Activated CD8-positive, alpha-beta memory T cell treated with anti-CD3 and anti-CD28 coated beads, Interleukin-2, amount 50 U/mL, for 48 hours (primary cell): ENCODE measurements at regions not wholly inside any gene's neighbourhood (a gene's known extent, or its start where the extent isn't known, plus 50 kb on each side); places are given as distances from the start of the nearest gene placed in this dataset.
"Not testable (repeated sequence)": the region's sequence is repeated elsewhere in the genome, so short reads cannot be mapped to it uniquely, and the experiment has no call there.

Experiments used
- DNase-seq: peaks from one replicate; pipeline ENCODE4 v3.0.0-alpha.2; 2020

- no peak for DNase-seq
These were observed 455.4 kb upstream of the FAR2 start for GRCh38 chr12:28693565-28694219.

DNA sequence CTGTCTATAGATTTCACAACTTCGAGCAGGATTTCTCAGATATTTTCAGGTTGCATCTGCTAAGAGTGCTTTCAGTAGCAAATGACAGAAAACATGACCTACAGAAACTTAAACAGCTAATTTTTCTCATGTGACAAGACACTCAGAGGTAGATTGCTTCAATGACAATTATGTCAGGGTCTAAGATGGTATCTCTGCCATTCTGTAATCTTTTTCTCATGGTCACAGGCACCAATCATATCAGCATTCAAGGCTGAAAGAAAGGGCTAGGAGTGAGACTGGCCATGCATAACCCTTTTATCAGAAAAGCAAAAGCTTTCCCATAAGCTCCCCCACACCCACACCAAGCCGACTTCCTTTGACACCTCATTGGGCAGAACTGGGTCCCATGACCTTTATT is 450.5 kb upstream of the FAR2 start:
- DNase-seq: no peak

GRCh38 chr12:28699029-28699428 is 450.0 kb upstream of the FAR2 start:
- DNase-seq: no peak

DNA sequence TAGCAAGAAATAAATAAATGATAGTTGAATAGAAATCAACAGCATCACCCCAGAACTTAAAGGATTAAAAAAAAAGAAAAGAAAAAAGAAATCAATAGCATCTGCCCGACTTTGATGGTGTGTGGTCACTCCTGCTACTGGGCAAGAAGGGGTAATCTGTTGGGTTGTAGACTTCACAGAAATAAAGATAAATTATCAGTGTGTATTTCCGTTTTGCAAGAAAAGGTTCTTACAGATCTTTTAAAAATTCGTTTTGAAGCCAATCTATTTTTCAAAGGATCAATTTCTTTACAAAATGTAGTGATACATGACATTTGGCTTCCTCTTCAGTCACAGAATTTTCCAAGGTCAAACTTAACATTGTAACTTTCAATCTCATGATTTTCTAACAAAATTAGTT is 448.9 kb upstream of the FAR2 start:
- no peak for DNase-seq

DNA sequence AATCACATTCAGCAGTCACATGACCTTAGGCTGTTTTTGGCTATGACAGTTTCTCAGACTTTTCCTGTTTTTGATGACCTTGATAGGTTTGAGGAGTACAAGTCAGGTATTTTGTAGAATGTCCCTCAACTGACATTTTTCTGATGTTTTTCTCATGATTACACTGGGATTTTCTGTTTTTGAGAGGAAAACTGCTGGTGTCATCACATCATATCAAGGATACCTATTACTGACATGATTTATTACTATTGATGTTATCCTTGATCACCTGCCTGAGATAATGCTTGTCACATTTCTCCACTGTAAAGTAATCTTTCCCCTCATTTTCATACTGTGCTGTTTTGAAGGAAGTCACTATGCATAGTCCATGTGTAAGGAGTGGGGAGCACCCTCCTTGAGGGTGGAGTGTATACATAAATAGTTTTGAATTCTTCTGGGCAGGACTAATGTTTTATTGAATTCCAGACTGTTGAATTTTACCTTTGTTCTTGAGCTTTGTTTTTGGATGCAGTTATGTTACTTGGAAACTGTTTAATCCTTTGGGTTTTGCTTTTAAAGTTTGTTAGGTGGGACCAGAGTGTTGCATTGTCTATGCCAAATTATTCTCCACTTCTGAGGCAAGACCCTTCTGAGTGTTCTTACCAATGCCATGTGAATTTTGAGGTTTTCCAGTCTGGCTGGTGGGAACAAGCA is 444.5 kb upstream of the FAR2 start:
- no peak for DNase-seq

- no peak for DNase-seq
These were observed 440.1 kb upstream of the FAR2 start for GRCh38 chr12:28708918-28709371.

GRCh38 chr12:28709986-28710685 is 438.9 kb upstream of the FAR2 start:
- DNase-seq: no peak

GRCh38 chr12:28710882-28711281 is 438.2 kb upstream of the FAR2 start:
- no peak for DNase-seq

GRCh38 chr12:28711421-28711820 is 437.7 kb upstream of the FAR2 start:
- DNase-seq: no peak

GRCh38 chr12:28742791-28743190 is 406.3 kb upstream of the FAR2 start:
- no peak for DNase-seq

DNA sequence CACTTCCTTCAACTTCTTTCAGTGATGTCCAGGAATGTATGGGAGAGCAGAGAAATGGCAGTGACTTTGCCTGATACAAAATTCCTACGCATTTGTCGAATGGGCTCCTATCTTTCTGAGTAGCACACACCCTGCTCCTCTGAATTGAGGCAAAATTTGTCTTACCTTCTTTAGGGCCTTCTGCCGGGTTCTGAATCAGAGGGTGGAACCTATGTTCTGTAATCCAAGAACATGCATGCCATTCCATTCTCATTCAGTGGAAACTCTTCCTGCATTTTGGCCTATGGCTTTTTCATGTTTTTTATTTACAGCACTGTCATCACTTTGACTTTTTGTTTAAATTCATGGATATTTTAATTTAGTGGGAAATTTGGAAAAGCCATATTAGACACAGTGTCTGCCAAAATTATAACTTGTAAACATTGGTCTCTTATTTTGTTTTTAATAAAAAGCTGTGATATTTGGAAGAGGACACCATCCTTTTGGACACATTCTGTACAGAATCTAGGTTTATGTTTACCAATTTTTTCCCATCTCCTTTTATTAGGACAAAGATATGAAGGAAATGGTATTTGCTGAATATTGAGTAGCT is 402.2 kb upstream of the FAR2 start:
- no peak for DNase-seq

- no peak for DNase-seq
These were observed 398.0 kb upstream of the FAR2 start for GRCh38 chr12:28750946-28751685.

DNA sequence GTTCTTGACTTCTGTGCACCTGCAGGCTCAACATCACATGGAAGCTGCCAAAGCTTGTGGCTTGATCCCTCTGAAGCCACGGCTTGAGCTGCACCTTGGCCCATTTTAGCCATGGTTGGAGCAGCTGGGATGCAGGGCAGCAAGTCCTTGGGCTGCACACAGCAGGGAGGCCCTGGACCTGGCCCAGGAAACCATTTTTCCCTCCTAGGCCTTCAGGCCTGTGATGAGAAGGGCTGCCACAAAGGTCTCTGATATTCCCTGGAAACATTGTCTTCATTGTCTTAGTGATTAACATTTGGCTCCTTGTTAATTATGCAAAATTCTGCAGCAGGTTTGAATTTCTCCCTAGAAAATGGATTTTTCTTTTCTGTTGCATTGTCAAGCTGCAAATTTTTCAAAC is 394.1 kb upstream of the FAR2 start:
- DNase-seq: no peak

- no peak for DNase-seq
These were observed 389.7 kb upstream of the FAR2 start for GRCh38 chr12:28759333-28759732.

GRCh38 chr12:28760040-28760903 is 388.8 kb upstream of the FAR2 start:
- DNase-seq: not testable (repeated sequence)

DNA sequence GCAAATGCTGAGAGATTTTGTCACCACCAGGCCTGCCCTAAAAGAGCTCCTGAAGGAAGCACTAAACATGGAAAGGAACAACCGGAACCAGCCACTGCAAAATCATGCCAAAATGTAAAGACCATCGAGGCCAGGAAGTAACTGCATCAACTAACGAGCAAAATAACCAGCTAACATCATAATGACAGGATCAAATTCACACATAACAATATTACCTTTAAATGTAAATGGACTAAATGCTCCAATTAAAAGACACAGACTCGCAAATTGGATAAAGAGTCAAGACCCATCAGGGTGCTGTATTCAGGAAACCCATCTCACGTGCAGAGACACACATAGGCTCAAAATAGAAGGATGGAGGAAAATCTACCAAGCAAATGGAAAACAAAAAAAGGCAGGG is 387.2 kb upstream of the FAR2 start:
- DNase-seq: not testable (repeated sequence)

DNA sequence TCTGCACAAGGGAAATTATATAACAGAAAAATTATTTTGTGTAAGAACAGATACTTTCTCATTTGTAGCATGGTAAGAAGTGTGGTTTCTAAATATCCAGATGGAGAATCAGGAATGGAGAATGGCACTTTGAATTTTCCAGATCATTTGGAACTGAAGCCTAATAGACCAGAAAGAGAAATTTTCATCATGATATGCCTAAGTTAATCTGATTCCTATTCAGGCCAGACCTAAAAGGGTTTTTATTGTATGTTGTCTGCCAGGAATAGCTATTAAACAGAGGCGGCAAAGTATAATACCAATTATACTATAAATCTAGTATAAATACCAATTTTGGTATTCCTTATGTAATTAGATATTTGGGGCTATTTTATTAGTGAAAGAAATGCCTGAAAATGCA is 382.7 kb upstream of the FAR2 start:
- no peak for DNase-seq

DNA sequence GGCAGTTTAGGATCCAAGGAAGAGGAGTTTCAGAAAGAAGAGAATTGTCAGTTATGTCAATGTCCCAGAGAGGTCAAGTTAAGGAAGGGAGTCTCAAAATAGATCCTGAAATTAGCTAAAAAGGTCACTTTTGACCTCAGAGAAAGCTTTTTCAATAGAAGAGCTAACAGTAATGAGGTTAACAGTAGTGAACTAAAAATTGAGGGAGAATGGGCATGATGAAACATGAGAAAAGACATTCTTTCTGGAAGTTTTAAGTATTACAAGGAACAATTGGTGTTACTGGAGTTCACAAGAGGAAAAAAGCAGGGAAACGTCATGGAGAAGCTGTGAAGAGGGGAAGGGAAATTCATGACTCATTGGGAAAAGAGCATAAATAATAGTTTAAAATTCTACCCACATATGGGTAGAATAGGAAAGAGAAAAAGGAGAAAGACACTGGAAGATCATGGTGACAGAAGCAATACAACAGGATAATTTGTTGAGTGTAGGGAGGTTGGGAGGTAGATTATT is 381.2 kb upstream of the FAR2 start:
- no peak for DNase-seq

DNA sequence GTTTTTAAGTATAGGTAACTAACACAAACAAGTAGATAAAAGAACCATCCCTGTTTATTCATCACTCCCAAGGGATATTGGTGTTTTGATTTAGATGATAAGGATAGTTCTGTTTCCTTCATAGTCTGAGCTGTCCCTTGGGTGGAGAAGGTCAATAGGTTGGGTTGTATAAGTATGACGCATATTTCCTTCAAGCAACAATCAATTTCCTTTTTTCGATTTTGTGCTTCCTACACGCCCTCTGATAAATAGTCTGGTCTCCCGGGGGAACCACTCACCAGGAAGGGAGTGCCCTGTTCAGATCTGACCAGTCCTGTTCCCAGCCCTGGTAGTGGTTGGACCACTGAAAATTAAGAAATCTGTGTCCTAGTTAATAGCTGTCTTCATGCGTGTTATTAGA is 378.8 kb upstream of the FAR2 start:
- DNase-seq: no peak

- DNase-seq: no peak
These were observed 377.1 kb upstream of the FAR2 start for GRCh38 chr12:28771968-28772367.

DNA sequence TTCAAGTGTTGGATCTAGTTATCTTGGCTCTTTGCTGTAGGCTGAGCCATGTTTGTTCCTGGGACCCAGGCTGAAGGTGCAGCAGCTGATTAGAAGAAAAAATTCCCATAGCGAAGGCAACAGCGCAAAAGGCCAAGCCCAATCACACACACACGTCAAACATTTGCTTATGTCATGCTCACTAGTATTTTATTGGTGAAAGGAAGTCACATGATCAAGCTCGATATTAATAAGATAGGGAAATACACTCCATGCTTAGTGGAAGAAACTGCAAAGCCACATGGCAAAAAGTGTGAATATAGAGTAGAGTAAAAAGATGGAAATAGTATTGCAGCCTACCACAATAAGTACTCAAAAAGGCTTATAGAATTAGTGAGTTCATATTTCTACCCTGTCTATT is 373.5 kb upstream of the FAR2 start:
- no peak for DNase-seq

DNA sequence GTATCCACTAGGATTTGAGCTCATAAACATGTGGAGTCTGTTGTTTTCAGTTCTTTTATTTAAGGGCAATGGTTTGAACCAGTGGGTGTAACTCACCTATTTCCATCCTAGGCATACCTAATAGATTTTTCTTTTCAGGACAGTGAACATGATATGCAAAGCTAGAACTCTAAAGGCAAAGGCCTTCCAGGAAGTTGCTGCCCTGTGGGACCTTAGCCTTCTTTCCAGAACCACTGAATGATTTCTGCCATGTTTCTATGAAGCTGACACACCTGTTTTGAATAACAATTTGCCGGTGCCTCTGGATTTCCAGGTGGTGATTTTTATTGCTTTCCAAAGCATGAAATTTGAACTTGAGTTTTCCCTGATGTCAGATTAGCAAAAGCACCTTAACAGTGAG is 372.9 kb upstream of the FAR2 start:
- no peak for DNase-seq
